Left lung (tissue), 4 donors: ENCODE measurements at regions not wholly inside any gene's neighbourhood (a gene's known extent, or its start where the extent isn't known, plus 50 kb on each side); places are given as distances from the start of the nearest gene placed in this dataset.
A peak's percentile ranks its signal among the peaks of the same experiment; 100 is the strongest.

Experiments used
- ATAC-seq: fragments of 200-7000 bp; cut with Tn5 transposase; one replicate; pipeline ENCODE4 v1.9.1; 2020; ENCODE audit warnings: moderate library complexity
- DNase-seq, 4 donors: peaks; one replicate each; pipeline ENCODE4 v3.0.0-alpha.2; 2013 to 2020
- H3K27ac ChIP-seq, 2 donors: fragments of 200-600 bp; sonication (generic) in 1 of 2; one replicate each; pipeline versions ENCODE4 v1.5.0 to v1.8.0; 2020 to 2021
- H3K27me3 ChIP-seq, 2 donors: fragments of 200-600 bp; sonication (generic) in 1 of 2; one replicate each; pipeline versions ENCODE4 v1.5.0 to v1.8.0; 2020 to 2021
- H3K36me3 ChIP-seq, 2 donors: fragments of 200-600 bp; sonication (generic) in 1 of 2; one replicate each; pipeline versions ENCODE4 v1.5.0 to v1.8.0; 2020 to 2021
- H3K4me1 ChIP-seq, 2 donors: fragments of 200-600 bp; one replicate each; pipeline ENCODE4 v1.8.0; 2021
- H3K4me3 ChIP-seq, 2 donors: fragments of 200-600 bp; sonication (generic) in 1 of 2; one replicate each; pipeline versions ENCODE4 v1.5.0 to v1.8.0; 2020 to 2021; ENCODE audit warnings: mild to moderate bottlenecking in 1 of 2
- H3K9me3 ChIP-seq, 2 donors: fragments of 200-600 bp; sonication (generic) in 1 of 2; one replicate each; pipeline versions ENCODE4 v1.5.0 to v1.8.0; 2020 to 2021
- intact Hi-C, 2 donors: fragments of 100-400 bp; cut with DNase I; formaldehyde crosslinking; loops; one replicate each; pipeline versions ENCODE4 v1.11.2 to v1.14.2; 2022
- TF ChIP-seq, protein P1 (sequence below), 2 donors: fragments of 200-600 bp; sonication (generic) in 1 of 2; IDR thresholded peaks; one replicate each; pipeline versions ENCODE4 v1.5.0 to v1.8.0; 2021; ENCODE audit warnings: antibody characterized with exemption in 2 of 2
- donor health status: DM: no; HTN: yes; CAD: no.
- donor health status: DM: no; HTN: no; CAD: no.

DNA sequence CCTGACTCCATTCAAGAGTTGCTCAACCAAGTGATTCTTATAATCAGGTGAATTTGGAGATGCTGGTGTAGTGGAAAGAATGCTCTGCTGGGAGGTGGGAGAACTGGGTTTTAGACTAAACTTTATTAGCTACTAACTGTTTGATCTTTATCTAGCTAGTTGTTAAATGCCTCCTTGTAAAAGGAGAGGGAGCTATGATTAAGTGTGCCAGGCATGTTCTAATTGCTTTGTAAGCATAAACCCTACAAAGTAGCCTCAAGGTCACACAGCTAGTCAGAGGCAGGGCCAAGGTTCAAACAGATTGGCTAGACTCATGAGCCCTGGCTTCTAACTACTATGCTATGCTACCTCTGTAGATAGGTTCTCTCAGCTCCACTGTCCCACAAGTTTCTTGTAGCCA is 105.5 kb downstream of the NXPE2 start:
- ATAC-seq (no peak), DNase-seq (no peak)
- Histone ChIP-seq H3K36me3 (no peaks in the 10 kb centered on the region), H3K9me3 (no peaks in the 10 kb centered on the region), H3K27me3 (peaks cover 0 to 7% of the 10 kb centered on the region in 2 donors), H3K27ac (no peak overlapping the region), H3K4me3 (no peak overlapping the region), H3K4me1 (no peaks in the 10 kb centered on the region)
- intact Hi-C loops = no loop called here
- TF ChIP-seq, protein P1, sequence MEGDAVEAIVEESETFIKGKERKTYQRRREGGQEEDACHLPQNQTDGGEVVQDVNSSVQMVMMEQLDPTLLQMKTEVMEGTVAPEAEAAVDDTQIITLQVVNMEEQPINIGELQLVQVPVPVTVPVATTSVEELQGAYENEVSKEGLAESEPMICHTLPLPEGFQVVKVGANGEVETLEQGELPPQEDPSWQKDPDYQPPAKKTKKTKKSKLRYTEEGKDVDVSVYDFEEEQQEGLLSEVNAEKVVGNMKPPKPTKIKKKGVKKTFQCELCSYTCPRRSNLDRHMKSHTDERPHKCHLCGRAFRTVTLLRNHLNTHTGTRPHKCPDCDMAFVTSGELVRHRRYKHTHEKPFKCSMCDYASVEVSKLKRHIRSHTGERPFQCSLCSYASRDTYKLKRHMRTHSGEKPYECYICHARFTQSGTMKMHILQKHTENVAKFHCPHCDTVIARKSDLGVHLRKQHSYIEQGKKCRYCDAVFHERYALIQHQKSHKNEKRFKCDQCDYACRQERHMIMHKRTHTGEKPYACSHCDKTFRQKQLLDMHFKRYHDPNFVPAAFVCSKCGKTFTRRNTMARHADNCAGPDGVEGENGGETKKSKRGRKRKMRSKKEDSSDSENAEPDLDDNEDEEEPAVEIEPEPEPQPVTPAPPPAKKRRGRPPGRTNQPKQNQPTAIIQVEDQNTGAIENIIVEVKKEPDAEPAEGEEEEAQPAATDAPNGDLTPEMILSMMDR (IDR thresholded peaks at IDR 0.05) = no peak

DNA sequence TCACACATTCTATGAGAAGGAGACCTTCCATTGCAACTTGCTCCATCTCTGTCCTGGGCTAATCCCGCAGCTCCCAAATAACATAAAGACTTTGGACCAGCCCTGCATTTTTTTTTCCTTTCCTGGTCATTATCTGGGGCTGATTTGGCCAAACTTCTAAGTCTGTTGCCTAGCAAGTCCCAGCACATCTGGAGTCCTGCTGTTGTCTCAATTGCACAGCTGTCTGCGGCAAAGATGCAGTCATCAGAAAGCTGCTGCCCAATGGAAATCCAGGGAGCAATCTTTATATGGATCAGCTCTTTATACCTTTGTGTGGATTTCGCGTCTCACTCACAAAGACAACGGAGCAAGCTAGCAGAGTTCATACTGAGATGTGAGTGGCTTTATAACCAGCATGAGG is 105.9 kb downstream of the NXPE2 start:
- Histone ChIP-seq H3K27ac (no peak overlapping the region), H3K9me3 (no peaks in the 10 kb centered on the region), H3K36me3 (no peaks in the 10 kb centered on the region), H3K4me3 (no peak overlapping the region), H3K4me1 (no peaks in the 10 kb centered on the region), H3K27me3 (peaks cover 0 to 7% of the 10 kb centered on the region in 2 donors)
- ATAC-seq = no peak
- peak in 1 of 4 donors; percentile 52 for DNase-seq
- TF ChIP-seq, protein P1 (IDR thresholded peaks at IDR 0.05) = no peak
- intact Hi-C loops = no loop called here

DNA sequence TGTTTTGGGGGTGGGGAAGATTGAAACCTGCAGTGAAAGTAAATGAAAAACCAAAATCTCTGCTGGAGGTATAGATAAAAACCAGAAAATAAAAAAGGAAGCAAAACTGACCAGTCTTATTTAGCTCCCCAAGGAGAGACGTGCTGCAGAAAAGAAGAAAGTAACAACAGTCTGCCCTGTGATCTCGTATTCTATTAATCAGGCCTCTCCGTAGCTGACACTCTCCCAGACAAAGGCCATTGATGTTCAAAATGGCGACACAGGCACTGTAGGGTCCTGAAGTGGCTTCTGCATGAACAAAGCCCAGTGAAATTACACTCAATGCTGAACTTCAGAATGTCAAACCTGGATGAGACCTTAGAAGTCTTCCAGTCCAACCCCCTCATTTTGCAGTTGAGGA is 106.6 kb downstream of the NXPE2 start:
- Histone ChIP-seq H3K27ac (no peak overlapping the region), H3K27me3 (peaks cover 0 to 7% of the 10 kb centered on the region in 2 donors), H3K9me3 (no peaks in the 10 kb centered on the region), H3K36me3 (no peaks in the 10 kb centered on the region), H3K4me1 (no peaks in the 10 kb centered on the region), H3K4me3 (no peak overlapping the region)
- no peak for ATAC-seq
- DNase-seq = no peak
- TF ChIP-seq, protein P1 (IDR thresholded peaks at IDR 0.05) = no peak
- intact Hi-C loops = no loop called here

DNA sequence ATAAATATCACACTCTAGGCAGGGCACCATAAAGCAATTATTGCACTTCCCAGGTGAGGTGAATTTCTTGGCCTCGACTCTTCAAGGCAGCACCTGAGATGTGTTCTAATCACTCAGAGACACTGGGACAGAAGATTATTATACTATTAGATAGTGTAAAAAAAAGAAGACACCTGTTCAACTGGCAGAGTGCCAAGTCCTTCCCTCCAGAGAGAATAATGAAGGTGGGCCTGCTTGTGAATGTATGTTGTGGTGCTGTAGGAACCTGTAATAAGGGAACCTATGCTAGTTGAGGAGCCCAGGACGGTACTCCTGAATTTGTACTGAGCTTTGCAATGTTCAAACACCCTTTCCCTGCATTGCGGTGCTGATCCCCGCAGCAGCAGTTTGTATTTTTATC is 107.5 kb downstream of the NXPE2 start:
- intact Hi-C loops = no loop called here
- Histone ChIP-seq H3K4me1 (no peaks in the 10 kb centered on the region), H3K4me3 (no peak overlapping the region), H3K36me3 (no peaks in the 10 kb centered on the region), H3K27ac (no peak overlapping the region), H3K9me3 (no peaks in the 10 kb centered on the region), H3K27me3 (peaks cover 0 to 7% of the 10 kb centered on the region in 2 donors)
- TF ChIP-seq, protein P1 (IDR thresholded peaks at IDR 0.05) = no peak
- no peak for ATAC-seq
- no peak for DNase-seq

DNA sequence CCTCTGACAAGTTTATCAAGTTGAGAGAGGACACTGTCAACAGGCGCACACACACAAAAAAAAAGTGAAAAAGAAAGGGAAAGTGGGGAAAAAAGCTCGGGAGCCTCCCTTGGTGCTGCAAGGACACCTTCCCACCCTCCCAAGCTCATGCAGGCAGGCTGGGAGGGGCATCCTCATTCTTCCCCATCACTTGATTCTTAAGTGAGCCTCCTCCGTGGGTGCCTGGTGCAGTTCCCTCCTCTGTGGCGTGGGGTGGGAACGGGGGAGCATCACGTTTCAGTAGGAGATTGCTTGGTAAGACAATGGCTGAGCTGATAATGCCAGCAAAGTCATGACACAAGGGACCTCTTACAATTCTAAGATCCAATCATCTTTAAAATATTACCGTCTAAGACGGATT is 108.8 kb downstream of the NXPE2 start:
- Histone ChIP-seq H3K9me3 (no peaks in the 10 kb centered on the region), H3K4me3 (no peak overlapping the region), H3K4me1 (no peaks in the 10 kb centered on the region), H3K27ac (no peak overlapping the region), H3K27me3 (peaks cover 0 to 7% of the 10 kb centered on the region in 2 donors), H3K36me3 (no peaks in the 10 kb centered on the region)
- intact Hi-C loops = no loop called here
- TF ChIP-seq, protein P1 (IDR thresholded peaks at IDR 0.05) = no peak
- DNase-seq (no peak), ATAC-seq (no peak)
